ENCODE measurements at regions not wholly inside any gene's neighbourhood (a gene's known extent, or its start where the extent isn't known, plus 50 kb on each side); places are given as distances from the start of the nearest gene placed in this dataset.
"Not testable (repeated sequence)": the region's sequence is repeated elsewhere in the genome, so short reads cannot be mapped to it uniquely, and the experiment has no call there.

DNA sequence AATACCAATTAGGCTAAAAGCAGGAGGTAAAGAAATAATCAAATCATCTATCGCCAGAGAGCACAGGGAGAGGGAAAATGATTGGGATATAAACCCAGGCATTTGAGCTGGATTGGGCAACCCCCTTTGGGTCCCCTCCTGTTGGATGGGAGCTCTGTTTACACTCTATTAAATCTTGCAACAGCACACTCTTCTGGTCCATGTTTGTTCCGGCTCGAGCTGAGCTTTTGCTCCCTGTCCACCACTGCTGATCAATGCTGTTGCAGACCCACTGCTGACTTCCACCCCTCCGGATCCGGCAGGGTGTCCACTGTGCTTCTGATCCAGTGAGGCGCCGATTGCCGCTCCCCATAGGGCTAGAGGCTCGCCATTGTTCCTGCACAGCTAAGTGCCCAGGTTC lies 493.8 kb downstream of the MATN1 start:
- no peak for ATAC-seq

DNA sequence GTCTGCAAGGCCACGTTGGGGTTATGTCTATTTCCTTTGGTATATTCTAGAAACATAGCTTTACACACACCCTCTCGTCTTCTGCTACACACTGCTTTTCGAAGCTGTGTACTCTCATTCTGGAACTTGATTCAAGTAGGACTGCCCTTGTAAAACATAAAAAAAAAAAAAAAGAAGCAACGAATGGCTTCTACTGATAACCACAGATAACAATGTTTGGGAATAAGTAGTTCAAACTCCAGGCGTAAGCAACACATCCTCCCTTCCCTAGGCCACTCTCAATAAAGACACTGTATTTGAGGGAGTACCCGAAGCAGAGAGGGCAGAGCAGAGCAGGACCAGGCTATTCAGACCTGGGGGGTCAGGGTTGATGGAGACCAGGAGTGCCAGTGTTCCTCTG lies 496.7 kb downstream of the MATN1 start:
- no peak for ATAC-seq

DNA sequence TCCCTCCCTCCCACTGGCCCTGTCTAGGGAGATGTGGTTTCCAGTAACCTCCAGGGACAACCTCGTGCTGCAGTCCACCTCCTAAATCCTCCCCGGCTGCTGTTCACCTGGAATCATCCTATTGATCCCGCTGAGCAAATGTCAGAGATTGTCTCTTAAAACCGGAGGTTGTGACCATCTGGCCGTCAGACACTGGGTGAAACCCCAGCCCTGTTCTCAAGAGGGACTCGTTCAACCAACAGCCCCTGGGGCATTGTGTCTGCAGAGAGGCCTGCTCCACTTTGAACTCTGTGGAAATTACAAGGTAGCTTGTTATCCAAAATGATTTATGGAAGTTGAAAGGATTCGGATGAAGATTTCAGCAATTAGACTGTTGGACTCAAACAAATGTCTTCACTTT lies 498.0 kb downstream of the MATN1 start:
- no peak for ATAC-seq

DNA sequence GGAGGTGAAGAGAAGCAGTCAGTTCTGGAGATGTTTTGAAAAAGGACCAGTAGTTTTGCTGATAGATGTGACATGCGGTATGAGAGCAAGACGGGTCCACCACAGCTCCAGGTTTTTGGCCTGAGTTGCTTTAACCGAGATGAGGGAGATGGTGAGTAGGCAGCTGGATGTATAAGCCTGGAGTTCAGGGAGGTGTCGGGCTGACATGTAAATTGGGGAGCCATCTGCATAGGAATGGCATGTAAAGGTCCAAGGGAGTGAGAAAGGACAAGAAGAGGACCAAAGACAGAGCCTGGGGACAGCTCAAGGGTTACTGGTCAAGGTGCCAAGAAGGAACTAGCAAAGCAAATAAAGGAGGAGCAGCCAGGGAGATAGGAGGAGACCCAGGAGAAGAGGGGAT lies 503.7 kb downstream of the MATN1 start:
- ATAC-seq, result no peak

DNA sequence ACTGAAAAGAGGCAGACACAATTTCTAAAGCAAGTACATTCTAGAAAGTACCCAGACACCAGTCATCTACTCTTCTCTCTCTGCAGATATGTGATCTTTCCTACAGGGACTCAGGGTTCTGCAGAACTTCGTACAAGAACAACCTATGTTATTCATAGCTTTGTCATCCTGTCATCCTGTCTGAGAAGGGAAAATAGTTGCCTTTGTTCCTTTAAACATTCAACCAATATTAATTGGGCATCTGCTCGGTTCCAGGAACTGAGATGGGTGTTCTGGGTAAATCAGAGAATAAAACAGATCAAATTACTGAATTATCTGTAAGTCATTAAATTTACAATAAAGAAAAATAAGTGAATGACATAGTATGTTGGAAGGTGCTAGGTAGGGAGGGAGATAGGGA lies 504.9 kb downstream of the MATN1 start:
- ATAC-seq, result no peak

DNA sequence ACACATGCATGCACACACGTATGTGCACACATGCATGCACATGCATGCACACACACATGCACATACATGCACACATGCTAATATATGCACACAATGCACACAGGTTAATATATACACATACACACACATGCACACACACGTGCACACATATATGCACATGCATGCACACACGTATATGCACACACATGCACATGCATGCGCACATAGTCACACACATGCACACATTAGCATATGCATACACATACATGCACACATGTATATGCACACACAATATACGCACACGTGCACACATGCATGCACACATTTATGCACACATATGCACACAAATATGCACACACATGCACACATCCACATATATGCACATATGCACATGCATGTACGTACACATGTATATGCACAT lies 506.8 kb downstream of the MATN1 start:
- ATAC-seq, result no peak

DNA sequence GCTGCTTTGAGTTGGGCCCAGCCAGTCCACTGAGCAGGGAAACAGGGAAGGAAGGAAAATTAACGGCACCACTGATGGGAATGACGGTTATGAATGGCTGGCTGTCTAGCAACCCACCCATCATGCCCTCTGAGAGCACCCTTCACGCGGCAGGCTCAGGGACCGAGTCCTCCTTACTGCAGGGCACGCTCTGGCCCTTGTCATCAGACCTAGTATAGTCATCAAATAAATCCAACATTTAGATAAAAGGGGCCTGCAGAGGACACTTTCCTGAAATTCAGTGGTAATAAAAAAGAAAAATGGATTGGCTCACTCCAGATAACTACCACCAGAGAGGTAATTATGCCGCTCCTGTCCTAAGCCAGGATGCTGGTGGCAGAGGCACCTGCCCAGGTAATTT lies 509.4 kb downstream of the MATN1 start:
- no peak for ATAC-seq

DNA sequence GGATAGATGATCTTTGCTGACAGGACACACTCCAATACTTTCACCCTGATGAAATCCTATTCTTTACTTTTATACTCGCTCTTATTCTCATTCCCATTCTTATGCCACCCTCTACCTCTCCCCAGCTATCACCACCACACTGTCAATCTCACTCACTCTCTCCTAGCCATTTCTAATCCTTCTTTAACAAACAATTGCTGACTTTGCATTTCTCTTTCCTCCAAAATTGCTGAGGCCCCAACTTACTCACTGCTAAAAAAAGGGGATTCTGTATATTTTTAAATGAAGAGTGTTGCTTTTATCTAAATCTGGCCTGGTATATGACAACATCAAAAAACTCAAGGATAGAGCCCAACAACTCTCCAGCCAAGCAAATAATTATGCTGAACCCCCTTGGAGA lies 515.4 kb downstream of the MATN1 start:
- not testable (repeated sequence) for ATAC-seq

DNA sequence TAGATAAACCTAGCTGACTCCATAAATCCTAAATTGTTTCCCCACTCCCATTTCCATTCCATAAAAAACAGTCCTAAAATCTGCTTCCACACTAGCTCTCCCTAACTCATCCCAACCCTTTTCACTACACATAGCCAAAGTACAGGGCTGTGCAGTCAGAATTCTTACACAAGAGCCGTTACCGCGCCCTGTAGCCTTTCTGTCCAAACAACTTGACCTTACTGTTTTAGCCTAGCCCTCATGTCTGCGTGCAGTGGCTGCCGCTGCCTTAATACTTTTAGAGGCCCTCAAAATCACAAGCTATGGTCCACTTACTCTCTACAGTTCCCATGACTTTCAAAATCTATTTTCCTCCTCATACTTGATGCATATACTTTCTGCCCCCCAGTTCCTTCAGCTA lies 516.8 kb downstream of the MATN1 start:
- ATAC-seq, result not testable (repeated sequence)

DNA sequence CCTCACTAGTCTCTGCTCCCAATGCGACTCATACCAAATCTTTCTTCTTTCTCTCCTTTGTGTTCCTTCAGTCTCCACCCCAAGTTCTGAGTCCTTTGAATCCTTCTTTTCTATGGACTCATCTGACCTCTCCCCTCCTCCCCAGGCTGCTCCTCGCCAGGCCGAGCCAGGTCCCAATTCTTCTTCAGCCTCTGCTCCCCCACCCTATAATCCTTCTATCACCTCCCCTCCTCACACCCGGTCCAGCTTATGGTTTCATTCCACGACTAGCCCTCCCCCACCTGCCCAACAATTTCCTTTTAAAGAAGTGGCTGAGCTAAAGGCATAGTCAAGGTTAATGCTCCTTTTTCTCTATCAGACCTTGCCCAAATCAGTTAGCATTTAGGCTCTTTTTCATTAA lies 518.5 kb downstream of the MATN1 start:
- ATAC-seq, result not testable (repeated sequence)

DNA sequence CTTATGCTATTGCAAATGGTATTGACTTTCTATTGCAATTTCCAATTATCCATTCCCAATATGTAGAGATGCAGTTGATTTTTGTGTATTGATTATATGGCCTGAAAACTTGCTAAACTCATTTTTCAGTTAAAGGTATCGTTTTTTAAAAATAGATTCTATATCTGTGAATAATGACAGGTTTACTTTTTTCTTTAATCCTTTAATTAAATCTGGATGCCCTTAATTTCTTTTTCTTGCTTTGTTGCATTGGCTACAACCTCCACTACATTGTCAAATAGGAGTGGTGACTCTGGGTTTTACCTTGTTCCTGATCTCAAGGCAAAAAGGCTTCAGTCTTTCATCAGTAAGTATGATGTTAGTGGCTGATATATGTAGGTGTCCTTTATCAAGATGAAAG lies 522.4 kb downstream of the MATN1 start:
- ATAC-seq, result no peak

DNA sequence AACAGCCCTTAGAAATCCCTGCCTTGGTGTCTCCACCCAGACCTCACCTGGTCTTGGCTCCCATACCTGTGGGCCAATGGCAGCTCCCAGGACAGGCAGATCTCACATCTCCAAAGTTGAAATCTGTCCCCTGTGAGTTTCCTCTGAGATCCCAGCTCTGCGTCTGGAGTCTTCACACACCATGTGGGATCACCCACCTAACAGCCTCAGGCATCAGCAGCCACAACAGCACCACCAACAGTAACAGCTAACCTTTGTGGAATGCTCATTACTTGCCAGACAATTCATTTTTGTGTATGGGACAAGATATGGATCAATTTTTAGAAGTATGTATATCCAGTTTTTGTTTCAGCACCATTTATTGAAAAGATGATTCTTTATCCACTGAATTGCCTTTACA lies 523.2 kb downstream of the MATN1 start:
- ATAC-seq, result no peak

DNA sequence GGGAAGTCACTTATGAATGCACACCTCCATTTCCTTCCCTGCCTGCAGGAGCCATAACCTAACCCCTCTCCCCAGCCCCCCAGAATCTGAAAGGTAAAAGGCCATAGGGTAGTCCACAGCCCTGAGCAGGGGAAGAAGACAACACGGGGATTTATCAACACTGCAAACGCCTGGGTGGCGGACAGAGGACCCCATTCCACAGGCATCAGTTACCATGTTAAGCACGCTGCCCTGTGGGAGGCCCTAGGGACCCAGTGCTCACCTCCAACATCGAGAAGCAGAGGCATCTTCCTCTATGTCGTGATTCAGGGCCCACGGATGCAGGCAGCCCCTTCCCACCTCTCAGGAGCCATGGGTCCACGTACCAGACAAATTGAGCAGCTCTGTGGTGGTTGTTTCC lies 523.8 kb downstream of the MATN1 start:
- no peak for ATAC-seq

DNA sequence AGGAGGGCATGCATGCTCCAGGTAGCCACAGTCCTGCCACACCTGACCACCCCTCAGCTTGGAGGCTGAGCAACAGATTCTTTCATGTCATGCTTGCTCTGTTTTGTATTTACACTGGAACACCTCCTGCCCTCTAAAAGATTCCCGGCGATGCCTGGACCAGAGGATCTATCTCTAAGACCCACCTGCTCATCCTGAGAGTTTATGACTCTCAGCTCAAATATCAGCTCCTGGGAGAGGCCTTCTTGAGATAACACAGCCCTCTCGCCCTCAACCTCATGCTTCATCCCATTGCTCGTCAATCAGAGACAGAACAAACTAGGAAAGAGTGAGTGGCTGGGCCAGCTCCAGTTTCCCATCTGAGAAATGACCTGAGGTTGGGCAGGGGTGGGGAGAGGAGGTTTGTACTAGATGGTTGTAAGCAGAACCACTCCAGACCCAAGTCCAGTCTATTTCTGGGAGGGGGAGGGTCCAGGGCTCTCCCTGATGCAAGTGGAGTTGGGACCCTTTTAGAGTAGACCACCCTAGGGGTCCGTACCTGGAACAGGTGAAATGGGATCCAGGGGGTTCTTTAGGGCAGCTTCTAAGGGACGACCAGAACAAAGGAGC lies 524.5 kb downstream of the MATN1 start:
- ATAC-seq, result no peak

DNA sequence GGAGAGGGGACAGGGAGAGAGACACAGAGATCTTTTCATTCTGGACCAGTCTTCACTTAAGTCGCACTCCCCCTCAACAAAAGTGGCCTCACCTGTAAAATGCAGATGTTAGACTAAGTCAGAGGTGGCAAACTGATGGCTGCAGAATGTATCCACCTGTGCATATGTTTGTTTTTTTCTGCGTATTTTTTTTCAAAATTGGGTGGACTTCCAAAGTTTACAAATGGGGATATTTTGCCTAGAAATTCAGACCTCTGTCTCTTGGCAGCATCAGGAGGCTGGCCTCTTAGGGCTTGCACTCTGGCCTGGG lies 525.0 kb downstream of the MATN1 start:
- ATAC-seq, result no peak

DNA sequence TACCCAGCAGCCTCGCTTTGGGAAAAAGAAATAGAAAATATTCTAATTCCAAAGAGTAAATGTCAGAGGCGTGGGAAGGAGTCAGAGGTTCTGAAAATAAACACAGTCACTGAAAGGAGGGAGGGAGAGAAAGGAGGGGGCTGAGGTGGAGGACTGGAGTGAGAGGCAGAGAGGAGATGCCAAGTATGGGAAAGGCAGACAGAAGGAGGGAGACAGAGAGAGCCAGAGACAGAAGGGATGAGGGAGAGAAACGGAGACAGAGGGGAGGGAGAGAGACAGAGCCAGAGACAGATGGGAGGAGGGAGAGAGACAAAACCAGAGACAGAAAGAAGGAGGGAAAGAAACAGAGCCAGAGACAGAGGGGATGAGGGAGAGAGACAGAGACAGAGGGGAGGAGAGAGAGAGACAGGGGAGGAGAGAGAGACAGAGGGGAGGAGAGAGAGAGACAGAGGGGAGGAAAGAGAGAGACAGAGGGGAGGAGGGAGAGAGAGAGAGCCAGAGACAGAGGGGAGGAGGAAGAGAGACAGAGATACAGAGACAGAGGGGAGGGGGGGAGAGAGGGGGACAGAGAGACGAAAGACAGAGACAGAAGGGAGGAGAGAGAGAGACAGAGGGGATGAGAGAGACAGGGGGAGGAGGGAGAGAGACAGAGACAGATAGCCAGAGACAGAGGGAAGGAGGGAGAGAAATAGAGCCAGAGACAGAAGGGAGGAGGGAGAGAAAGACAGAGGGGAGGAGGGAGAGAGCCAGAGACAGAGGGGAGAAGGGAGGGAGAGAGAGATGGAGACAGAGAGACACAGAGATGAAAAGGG lies 525.5 kb downstream of the MATN1 start:
- ATAC-seq, result no peak

DNA sequence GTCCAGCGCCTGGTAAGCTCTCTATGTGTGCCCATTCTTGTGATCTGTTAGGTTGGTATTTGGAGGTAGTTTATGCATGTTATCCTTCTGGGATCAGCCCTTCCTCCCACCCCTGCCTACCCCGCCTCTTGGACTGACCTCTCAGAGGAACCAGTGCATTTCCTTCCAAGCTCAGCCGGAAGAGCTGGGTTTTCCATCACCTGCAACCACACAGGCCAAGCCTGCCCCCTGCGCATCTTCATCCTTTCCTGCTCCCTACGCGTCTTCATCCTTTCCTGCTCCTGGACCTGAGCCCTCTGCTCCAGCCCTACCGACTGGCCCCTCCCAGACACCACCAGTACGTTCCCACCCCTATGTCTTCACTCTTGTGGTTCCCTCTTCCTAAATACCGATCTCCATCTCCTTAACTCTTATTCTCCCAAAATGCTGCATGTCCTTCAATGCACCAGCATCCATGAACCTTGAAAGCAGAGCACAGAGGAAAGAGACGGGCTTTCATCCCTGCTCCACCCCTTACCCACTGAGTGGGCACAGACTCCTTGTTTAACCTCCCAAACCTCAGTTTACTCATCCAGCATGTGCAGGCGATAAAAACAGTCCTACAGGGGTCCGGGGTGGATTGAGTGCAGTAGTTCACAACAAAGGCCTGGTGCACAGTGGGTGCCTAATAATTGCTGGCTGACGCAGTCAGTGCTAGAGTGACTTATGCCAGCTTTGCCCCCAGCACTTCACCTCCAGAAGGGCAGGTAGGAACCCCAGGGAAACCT lies 526.3 kb downstream of the MATN1 start:
- ATAC-seq, result no peak

DNA sequence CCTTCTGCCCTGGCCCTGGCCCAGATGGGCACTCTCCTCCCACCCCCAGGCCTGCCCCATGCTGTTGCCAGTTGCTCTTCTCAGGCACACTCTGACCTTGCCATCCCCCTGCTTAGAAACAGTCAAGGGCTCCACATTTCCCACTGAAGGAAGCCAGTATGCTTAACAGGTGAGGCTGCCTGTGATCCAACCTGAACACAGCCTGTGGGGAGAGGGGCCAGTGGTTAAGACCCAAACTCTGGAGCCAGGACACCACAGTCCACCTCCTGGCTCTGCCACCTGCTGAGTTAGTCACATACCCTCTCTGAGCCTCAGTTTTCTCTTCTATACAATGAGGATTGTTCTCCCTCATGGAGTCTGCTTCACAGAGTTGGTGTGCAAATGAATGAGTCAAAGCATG lies 526.9 kb downstream of the MATN1 start:
- ATAC-seq, result no peak

DNA sequence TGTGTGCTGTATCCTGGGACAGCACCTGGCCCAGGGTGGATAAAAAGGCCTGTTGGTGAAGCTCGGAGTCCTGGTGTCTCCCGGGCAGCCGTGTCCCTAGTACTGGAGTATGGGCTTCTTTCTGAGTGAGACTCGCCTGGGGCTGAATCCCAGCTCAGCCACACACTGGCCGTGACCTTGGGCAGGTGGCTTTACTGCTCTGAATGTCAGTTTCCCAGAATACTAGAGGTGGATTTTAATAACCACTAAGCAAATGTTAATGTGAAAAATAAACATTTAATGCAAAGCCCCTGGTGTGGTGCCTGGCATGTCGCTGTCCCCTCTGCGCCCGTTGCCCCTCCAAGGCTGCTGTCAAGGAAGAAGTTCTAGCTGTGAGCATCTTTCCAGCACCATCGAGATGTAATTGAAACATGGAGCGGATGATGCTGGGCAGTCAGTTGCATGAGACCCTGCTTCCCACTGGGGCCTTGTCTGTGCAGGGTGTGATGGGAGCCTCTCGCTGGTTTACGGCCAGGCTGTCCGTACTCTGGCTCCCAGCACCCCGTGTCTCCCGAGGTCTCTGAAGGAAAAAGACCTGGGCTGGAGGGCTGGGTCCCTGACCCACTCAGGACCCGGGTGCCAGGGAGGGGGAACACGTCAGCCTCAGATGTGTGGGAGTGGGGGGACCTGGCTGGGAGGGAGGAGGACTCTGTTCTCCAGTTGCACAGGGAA lies 527.8 kb downstream of the MATN1 start:
- ATAC-seq, result no peak

DNA sequence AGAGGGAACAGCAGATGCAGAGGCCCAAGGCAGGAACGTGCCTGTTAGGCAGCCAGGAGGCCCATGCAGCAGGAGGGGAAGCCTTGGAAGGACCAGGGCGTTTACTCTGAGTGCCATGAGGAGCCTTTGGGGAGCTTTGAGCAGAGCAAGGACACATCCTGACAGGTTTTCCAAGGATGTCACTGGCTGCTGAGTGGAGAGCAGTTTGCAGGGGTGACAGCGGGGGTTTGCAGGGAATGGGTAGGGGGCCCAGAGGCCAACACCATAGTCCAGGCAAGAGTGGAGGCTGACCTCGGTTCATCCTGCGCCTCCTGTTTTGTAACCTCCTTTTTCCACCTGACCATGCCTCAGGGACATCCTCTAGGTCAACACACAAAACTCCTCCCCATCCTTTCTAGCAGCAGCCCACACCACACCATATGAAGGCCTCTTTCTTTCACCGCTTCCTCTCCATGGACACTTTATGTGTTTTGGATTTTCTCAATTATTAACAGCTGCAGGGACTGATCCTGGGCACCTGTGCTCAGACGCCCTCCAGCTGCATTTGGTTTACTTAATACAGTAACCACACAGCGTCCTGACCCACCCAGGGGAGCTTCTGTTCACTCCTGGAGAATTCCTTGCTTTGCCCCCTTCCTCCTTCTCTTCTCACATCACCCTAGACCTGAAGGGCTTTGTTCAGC lies 528.5 kb downstream of the MATN1 start:
- no peak for ATAC-seq

DNA sequence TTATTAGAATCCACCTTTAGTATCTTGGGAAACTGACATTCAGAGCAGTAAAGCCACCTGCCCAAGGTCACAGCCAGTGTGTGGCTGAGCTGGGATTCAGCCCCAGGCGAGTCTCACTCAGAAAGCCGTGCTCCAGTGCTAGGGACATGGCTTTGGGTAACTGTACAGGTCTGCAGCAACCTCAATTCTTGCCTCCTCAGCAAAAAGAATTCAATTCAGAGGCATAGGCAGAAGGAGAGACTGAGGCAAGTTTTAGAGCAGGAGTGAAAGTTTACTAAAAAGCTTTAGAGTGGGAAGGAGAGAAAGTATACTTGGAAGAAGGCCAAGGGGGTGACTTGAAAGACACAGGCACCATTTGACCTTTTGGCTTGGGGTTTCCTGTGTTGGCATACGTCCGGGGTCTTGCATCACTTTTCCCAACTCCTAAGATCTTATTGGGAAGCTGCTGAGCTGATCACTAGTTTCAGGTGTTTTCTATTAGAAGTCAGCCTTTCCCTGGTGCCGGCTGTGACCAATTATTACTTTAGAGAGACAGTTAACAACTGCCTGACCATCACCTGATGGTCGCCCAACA lies 529.3 kb downstream of the MATN1 start:
- ATAC-seq, result no peak

DNA sequence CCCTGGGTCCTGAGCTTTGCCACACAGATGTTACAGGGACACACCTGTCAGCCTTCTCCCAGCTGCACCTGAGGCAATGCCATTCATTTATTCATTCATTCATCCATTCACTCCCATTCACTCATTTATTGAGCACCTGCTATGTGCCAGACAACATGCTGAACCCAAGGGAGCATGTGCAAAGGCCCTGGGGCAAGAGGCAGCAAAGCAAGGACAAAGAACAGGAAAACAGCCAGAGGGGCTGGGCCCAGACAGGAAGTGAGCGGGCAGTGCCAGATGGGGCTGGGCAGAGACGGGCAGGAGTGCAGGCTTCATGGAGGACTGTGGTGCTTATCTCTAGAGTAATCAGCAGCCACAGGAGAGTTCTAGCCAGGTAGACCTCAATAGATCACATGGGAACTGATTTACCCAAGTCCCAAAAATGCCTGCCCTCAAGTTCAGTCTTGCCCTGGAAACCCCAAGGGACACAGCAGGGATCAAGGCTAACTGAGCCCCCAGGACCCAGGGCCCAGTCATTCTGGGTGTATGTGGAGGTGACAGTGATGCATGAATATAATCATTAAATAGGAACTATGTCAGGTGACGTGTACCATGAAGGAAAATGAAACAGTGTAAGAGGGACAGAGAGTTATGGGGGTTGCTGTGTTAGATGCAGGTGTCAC lies 530.3 kb downstream of the MATN1 start:
- ATAC-seq, result no peak

Data from activated CD4-positive, CD25-positive, alpha-beta regulatory T cell treated with anti-CD3 and anti-CD28 coated beads, Interleukin-2, amount 50 U/mL, for 24 hours (primary cell).